Lung (tissue), 11 donors: ENCODE measurements at regions not wholly inside any gene's neighbourhood (a gene's known extent, or its start where the extent isn't known, plus 50 kb on each side); places are given as distances from the start of the nearest gene placed in this dataset.

Experiments
- ATAC-seq: fragments of 200-7000 bp; cut with Tn5 transposase; one replicate; pipeline ENCODE4 v1.9.1; 2020; ENCODE audit warnings: moderate number of reproducible peaks; ENCODE audit not compliant: insufficient read depth, low FRiP score
- DNase-seq, 3 donors: peaks; one replicate each; pipeline ENCODE4 v3.0.0-alpha.2; 2013 to 2017
- H3K27ac ChIP-seq, 2 donors: one replicate each; pipeline ENCODE4 v1.5.1; 2013; ENCODE audit warnings: mild to moderate bottlenecking in 2 of 2, moderate library complexity in 2 of 2, control low read depth in 1 of 2, inconsistent platforms in 1 of 2, low read depth in 1 of 2, low read length in 1 of 2
- H3K27me3 ChIP-seq, 3 donors: one replicate each; pipeline ENCODE4 v1.5.1; 2013; ENCODE audit warnings: low read length in 2 of 3; ENCODE audit not compliant: control insufficient read depth in 3 of 3, insufficient read depth in 3 of 3
- H3K36me3 ChIP-seq, 4 donors: one replicate each; pipeline ENCODE4 v1.5.1; 2013; ENCODE audit warnings: low read length in 4 of 4, mild to moderate bottlenecking in 1 of 4, moderate library complexity in 1 of 4; ENCODE audit not compliant: control insufficient read depth in 4 of 4, insufficient read depth in 4 of 4
- H3K4me1 ChIP-seq, 5 donors: one replicate each; pipeline ENCODE4 v1.5.1; 2013; ENCODE audit warnings: low read length in 5 of 5, mild to moderate bottlenecking in 2 of 5, moderate library complexity in 1 of 5; ENCODE audit not compliant: control insufficient read depth in 5 of 5, insufficient read depth in 5 of 5
- H3K4me3 ChIP-seq: one replicate; pipeline ENCODE4 v1.5.1; 2013; ENCODE audit warnings: mild to moderate bottlenecking, control low read depth, moderate library complexity
- H3K9ac ChIP-seq, 2 donors: one replicate each; pipeline ENCODE4 v1.5.1; 2013; ENCODE audit warnings: low read length in 2 of 2, control low read depth in 1 of 2; ENCODE audit not compliant: insufficient read depth in 1 of 2
- H3K9me3 ChIP-seq, 4 donors: one replicate each; pipeline ENCODE4 v1.5.1; 2013; ENCODE audit warnings: low read length in 3 of 4, mild to moderate bottlenecking in 1 of 4, moderate library complexity in 1 of 4; ENCODE audit not compliant: control insufficient read depth in 4 of 4, insufficient read depth in 3 of 4
- CTCF ChIP-seq: IDR thresholded peaks from 2 replicates; pipeline ENCODE4 v1.5.1; 2012; ENCODE audit warnings: mild to moderate bottlenecking; ENCODE audit errors: control extremely low read depth, extremely low read depth
- WGBS, 2 donors: extraction: QIAGEN DNeasy Blood & Tissue Kit; methylation state at CpG; one replicate each; pipeline ENCODE4 v1.1.7; 2013; 5-methylcytosine and 5-hydroxymethylcytosine counted together
- donor health status: control.
- donor health status: control.
- donor health status: Bipolar disorder and iron deficiency.
- donor health status: healthy.
- donor health status: DM: yes; HTN: yes; CAD: no.

DNA sequence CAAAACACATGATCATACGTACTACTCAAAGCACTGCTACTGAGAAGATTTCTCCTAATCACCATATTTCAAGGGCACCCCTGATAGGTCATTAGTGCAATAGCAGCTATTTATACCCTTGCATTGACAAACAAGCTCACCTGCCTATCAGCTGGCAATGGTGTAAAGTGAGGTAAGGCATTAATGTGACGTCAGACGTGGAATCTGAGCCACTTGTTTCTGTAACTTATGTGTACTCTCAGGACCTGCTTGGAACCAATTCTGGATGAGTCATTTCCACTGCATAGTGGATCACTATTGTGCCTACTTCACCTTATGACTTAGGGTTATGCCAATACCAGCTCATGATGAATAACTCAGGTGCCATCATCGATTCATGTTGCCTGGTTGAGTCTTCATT lies 628.5 kb upstream of the CELF2 start:
- Histone ChIP-seq H3K4me1 (peaks cover 0 to 12% (median 0%) of the 10 kb centered on the region in 5 donors), H3K27me3 (no peaks in the 10 kb centered on the region), H3K9ac (no peak overlapping the region), H3K4me3 (no peak overlapping the region), H3K36me3 (no peaks in the 10 kb centered on the region), H3K27ac (no peak overlapping the region), H3K9me3 (peaks cover 0 to 1% (median 0%) of the 10 kb centered on the region in 4 donors)
- TF ChIP-seq CTCF, result no peak
- 93 to 94% methylated on average over 4 of the region's 4 CpGs for WGBS, 2 donors
- ATAC-seq (no peak), DNase-seq (no peak)

GRCh38 chr10:10392511-10392910 lies 625.2 kb upstream of the CELF2 start:
- Histone ChIP-seq H3K36me3 (no peaks in the 10 kb centered on the region), H3K9ac (no peak overlapping the region), H3K27ac (no peak overlapping the region), H3K9me3 (peaks cover 0 to 1% (median 0%) of the 10 kb centered on the region in 4 donors), H3K4me3 (no peak overlapping the region), H3K27me3 (no peaks in the 10 kb centered on the region), H3K4me1 (peaks cover 0 to 12% (median 0%) of the 10 kb centered on the region in 5 donors)
- no peak for TF ChIP-seq CTCF
- ATAC-seq, result no peak
- WGBS, 2 donors, result 61 to 73% methylated on average over 2 of the region's 2 CpGs
- peak in 2 of 3 donors; percentile 47 to 65 for DNase-seq

DNA sequence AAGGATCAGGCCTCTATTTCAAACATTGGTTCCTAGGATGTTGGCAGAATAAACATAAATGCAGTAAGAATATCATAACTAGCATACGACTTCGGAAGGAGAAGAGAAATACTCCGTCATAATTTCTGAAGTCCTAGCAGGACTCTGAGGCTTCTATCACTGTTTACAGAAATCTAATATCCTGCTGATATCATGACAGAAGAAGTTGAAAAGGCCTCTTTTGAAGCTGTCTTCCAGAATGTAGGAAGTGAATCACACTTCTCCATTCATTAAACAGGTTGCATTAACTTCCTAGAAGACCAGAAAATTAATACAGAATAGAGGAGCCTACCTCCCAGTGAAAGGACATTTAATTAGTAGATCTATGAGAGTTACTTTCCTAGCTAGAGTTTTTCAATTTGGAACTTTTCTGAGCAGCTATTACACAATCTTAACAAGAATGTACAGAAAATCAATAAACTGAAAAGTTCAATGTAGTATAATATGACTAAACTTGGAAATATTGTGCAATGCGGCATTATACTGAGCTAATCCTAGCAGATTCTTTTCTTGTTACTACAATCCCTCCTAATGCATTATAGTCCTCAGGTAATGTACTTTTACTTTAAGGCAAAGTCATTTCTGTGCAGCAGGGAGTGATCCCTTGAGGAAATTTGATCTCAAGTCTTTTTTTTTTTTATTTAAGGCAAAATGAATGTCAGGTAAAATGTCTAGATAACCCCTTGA lies 622.6 kb upstream of the CELF2 start:
- Histone ChIP-seq H3K9me3 (no peaks in the 10 kb centered on the region), H3K27ac (no peak overlapping the region), H3K27me3 (no peaks in the 10 kb centered on the region), H3K4me1 (peaks cover 0 to 12% (median 0%) of the 10 kb centered on the region in 5 donors), H3K9ac (no peak overlapping the region), H3K36me3 (no peaks in the 10 kb centered on the region), H3K4me3 (no peak overlapping the region)
- ATAC-seq, result no peak
- no peak for TF ChIP-seq CTCF
- WGBS, 2 donors, result 81 to 82% methylated on average over 4 of the region's 4 CpGs
- DNase-seq, result peak in 2 of 3 donors; percentile 16 to 45

- H3K9ac ChIP-seq, result no peak overlapping the region
- no peak for ATAC-seq
Measured at GRCh38 chr10:10396601-10397000, 621.1 kb upstream of the CELF2 start.

More at GRCh38 chr10:10396601-10397000, 621.1 kb upstream of the CELF2 start:
- DNase-seq, result no peak
- peaks cover 0 to 2% (median 0%) of the 10 kb centered on the region in 4 donors for H3K9me3 ChIP-seq
- no peak for TF ChIP-seq CTCF
- WGBS, 2 donors, result 80 to 88% methylated on average over 3 of the region's 3 CpGs
- no peak overlapping the region for H3K27ac ChIP-seq
- H3K4me1 ChIP-seq, result peaks cover 0 to 10% (median 0%) of the 10 kb centered on the region in 5 donors
- H3K4me3 ChIP-seq, result no peak overlapping the region
- no peaks in the 10 kb centered on the region for H3K27me3 ChIP-seq
- no peaks in the 10 kb centered on the region for H3K36me3 ChIP-seq
